ENCODE measurements at regions not wholly inside any gene's neighbourhood (a gene's known extent, or its start where the extent isn't known, plus 50 kb on each side); places are given as distances from the start of the nearest gene placed in this dataset.

- Histone ChIP-seq H3K9me3 (no peaks in the 10 kb centered on the region), H3K4me1 (no peaks in the 10 kb centered on the region), H3K27ac (no peak overlapping the region), H3K27me3 (no peaks in the 10 kb centered on the region), H3K4me3 (replicated peaks in 1 of 3) (no peak overlapping the region), H3K36me3 (no peaks in the 10 kb centered on the region)
- intact Hi-C loops (cut with DNase I), result no loop called here
- DNase-seq, result no peak
- WGBS, 2 donors, result 73 to 80% methylated on average over 4 of the region's 4 CpGs
- TF ChIP-seq POLR2A (IDR thresholded peaks at IDR 0.05) (no peak), CTCF (IDR thresholded peaks at IDR 0.05) (no peak)
These were observed 565.7 kb upstream of the FTMT start for GRCh38 chr5:121285801-121286521.

- no peak for TF ChIP-seq POLR2A (IDR thresholded peaks at IDR 0.05)
- TF ChIP-seq CTCF (IDR thresholded peaks at IDR 0.05), result no peak
- H3K36me3 ChIP-seq, result no peaks in the 10 kb centered on the region
- no peaks in the 10 kb centered on the region for H3K4me1 ChIP-seq
- H3K9me3 ChIP-seq, result no peaks in the 10 kb centered on the region
- WGBS, 2 donors, result 93 to 95% methylated on average over 1 of the region's 1 CpG
- H3K4me3 ChIP-seq (replicated peaks in 1 of 3), result no peak overlapping the region
- H3K27me3 ChIP-seq, result no peaks in the 10 kb centered on the region
- intact Hi-C loops (cut with DNase I), result no loop called here
- no peak for DNase-seq
- no peak overlapping the region for H3K27ac ChIP-seq
These were observed 562.9 kb upstream of the FTMT start for GRCh38 chr5:121288781-121289180.

- no peaks in the 10 kb centered on the region for H3K36me3 ChIP-seq
- no peak for TF ChIP-seq POLR2A (IDR thresholded peaks at IDR 0.05)
- TF ChIP-seq CTCF (IDR thresholded peaks at IDR 0.05), result no peak
- 75 to 80% methylated on average over 2 of the region's 2 CpGs for WGBS, 2 donors
- no peaks in the 10 kb centered on the region for H3K4me1 ChIP-seq
- DNase-seq, result no peak
- no peaks in the 10 kb centered on the region for H3K9me3 ChIP-seq
- H3K27me3 ChIP-seq, result no peaks in the 10 kb centered on the region
- no peak overlapping the region for H3K27ac ChIP-seq
- H3K4me3 ChIP-seq (replicated peaks in 1 of 3), result no peak overlapping the region
- intact Hi-C loops (cut with DNase I), result no loop called here
These were observed 559.0 kb upstream of the FTMT start for GRCh38 chr5:121292664-121293063.

GRCh38 chr5:121296356-121296755 lies 555.3 kb upstream of the FTMT start:
- intact Hi-C loops (cut with DNase I), result no loop called here
- H3K27me3 ChIP-seq, result no peaks in the 10 kb centered on the region
- H3K27ac ChIP-seq, result no peak overlapping the region
- no peak overlapping the region for H3K4me3 ChIP-seq (replicated peaks in 1 of 3)
- H3K36me3 ChIP-seq, result no peaks in the 10 kb centered on the region
- no peaks in the 10 kb centered on the region for H3K9me3 ChIP-seq
- 73 to 76% methylated on average over 2 of the region's 2 CpGs for WGBS, 2 donors
- no peaks in the 10 kb centered on the region for H3K4me1 ChIP-seq
- no peak for DNase-seq
- no peak for TF ChIP-seq CTCF (IDR thresholded peaks at IDR 0.05)
- TF ChIP-seq POLR2A (IDR thresholded peaks at IDR 0.05), result no peak

- Histone ChIP-seq H3K27me3 (no peaks in the 10 kb centered on the region), H3K4me1 (no peaks in the 10 kb centered on the region), H3K4me3 (replicated peaks in 1 of 3) (no peak overlapping the region), H3K36me3 (no peaks in the 10 kb centered on the region), H3K9me3 (no peaks in the 10 kb centered on the region), H3K27ac (no peak overlapping the region)
- 88 to 90% methylated on average over 3 of the region's 3 CpGs for WGBS, 2 donors
- intact Hi-C loops (cut with DNase I), result no loop called here
- no peak for TF ChIP-seq POLR2A (IDR thresholded peaks at IDR 0.05)
- TF ChIP-seq CTCF (IDR thresholded peaks at IDR 0.05), result no peak
- DNase-seq, result no peak
These were observed 552.5 kb upstream of the FTMT start for GRCh38 chr5:121299153-121299552.

Data from thyroid gland (tissue), 4 donors.